Activated B cell treated with CpG ODN at 0.5 μM for 24 hours (primary cell): ENCODE measurements at regions not wholly inside any gene's neighbourhood (a gene's known extent, or its start where the extent isn't known, plus 50 kb on each side); places are given as distances from the start of the nearest gene placed in this dataset.

Source experiments
- ATAC-seq: fragments of 200-7000 bp; cut with Tn5 transposase; one replicate; pipeline ENCODE4 v1.10.0; 2021; ENCODE audit warnings: low read depth, mild to moderate bottlenecking, moderate library complexity
- CTCF ChIA-PET: fragments of 350-600 bp; sonication (Branson Sonifier 250); formaldehyde crosslinking; loops from one replicate; lab custom pipeline; 2021; ENCODE audit warnings: antibody characterized with exemption; lab: Charles Lee
- POLR2A ChIA-PET: fragments of 350-600 bp; sonication (Branson Sonifier 250); formaldehyde crosslinking; loops from one replicate; lab custom pipeline; 2021; ENCODE audit warnings: antibody characterized with exemption; lab: Charles Lee
- DNase-seq: peaks from one replicate; pipeline ENCODE4 v3.0.0; 2022
- H3K27ac Mint-ChIP-seq: one replicate; pipeline ENCODE4 v1.8.0; 2020; ENCODE audit warnings: mixed read lengths
- H3K27me3 Mint-ChIP-seq: one replicate; pipeline ENCODE4 v1.8.0; 2021; ENCODE audit warnings: mixed read lengths
- H3K36me3 Mint-ChIP-seq: one replicate; pipeline ENCODE4 v1.8.0; 2021; ENCODE audit warnings: low read depth, mixed read lengths
- H3K4me1 Mint-ChIP-seq: one replicate; pipeline ENCODE4 v1.8.0; 2021; ENCODE audit warnings: mixed read lengths
- H3K4me3 Mint-ChIP-seq: one replicate; pipeline ENCODE4 v1.8.0; 2020; ENCODE audit warnings: mild to moderate bottlenecking, mixed read lengths
- H3K9me3 Mint-ChIP-seq: one replicate; pipeline ENCODE4 v1.8.0; 2020; ENCODE audit warnings: mixed read lengths
- CTCF ChIP-seq: fragments of 200-600 bp; IDR thresholded peaks from one replicate; pipeline ENCODE4 v1.8.0; 2022; ENCODE audit warnings: antibody characterized with exemption, mild to moderate bottlenecking
- intact Hi-C: fragments of 100-400 bp; cut with micrococcal nuclease; formaldehyde crosslinking; loops from one replicate; pipeline ENCODE4 v1.15.1; 2024

- no peak overlapping the region for H3K4me3 Mint-ChIP-seq
- no peak for DNase-seq
- no peak for TF ChIP-seq CTCF
Observed at GRCh38 chr18:39607034-39607433, 2041.4 kb upstream of the CELF4 start.

GRCh38 chr18:39604836-39605235 lies 2039.2 kb upstream of the CELF4 start:
- H3K27me3 Mint-ChIP-seq = no peaks in the 10 kb centered on the region
- ATAC-seq (no peak), DNase-seq (no peak)
- H3K9me3 Mint-ChIP-seq = peaks cover 2% of the 10 kb centered on the region
- H3K36me3 Mint-ChIP-seq = no peaks in the 10 kb centered on the region
- H3K27ac Mint-ChIP-seq = no peak overlapping the region
- no peaks in the 10 kb centered on the region for H3K4me1 Mint-ChIP-seq
- no peak overlapping the region for H3K4me3 Mint-ChIP-seq
- TF ChIP-seq CTCF = no peak
- CTCF ChIA-PET = no interaction called here
- POLR2A ChIA-PET = no interaction called here
- intact Hi-C loops = no loop called here

More at GRCh38 chr18:39607034-39607433, 2041.4 kb upstream of the CELF4 start:
- no peaks in the 10 kb centered on the region for H3K27me3 Mint-ChIP-seq
- no peaks in the 10 kb centered on the region for H3K4me1 Mint-ChIP-seq
- H3K27ac Mint-ChIP-seq = no peak overlapping the region
- ChIA-PET CTCF (no interaction called here), POLR2A (no interaction called here)
- H3K9me3 Mint-ChIP-seq = peaks cover 4% of the 10 kb centered on the region
- H3K36me3 Mint-ChIP-seq = no peaks in the 10 kb centered on the region
- ATAC-seq = no peak
- intact Hi-C loops = no loop called here

- DNase-seq = no peak
Observed at GRCh38 chr18:39602131-39602530, 2036.5 kb upstream of the CELF4 start.

GRCh38 chr18:39600894-39601293 lies 2035.3 kb upstream of the CELF4 start:
- CTCF ChIA-PET = no interaction called here
- Mint-ChIP-seq H3K27me3 (no peaks in the 10 kb centered on the region), H3K36me3 (no peaks in the 10 kb centered on the region), H3K9me3 (peaks cover 1% of the 10 kb centered on the region), H3K4me3 (no peak overlapping the region), H3K4me1 (no peaks in the 10 kb centered on the region), H3K27ac (no peak overlapping the region)
- POLR2A ChIA-PET = no interaction called here
- TF ChIP-seq CTCF = no peak
- ATAC-seq (no peak), DNase-seq (no peak)
- intact Hi-C loops = no loop called here

More at GRCh38 chr18:39602131-39602530, 2036.5 kb upstream of the CELF4 start:
- no peaks in the 10 kb centered on the region for H3K4me1 Mint-ChIP-seq
- ATAC-seq = no peak
- ChIA-PET POLR2A (no interaction called here), CTCF (no interaction called here)
- H3K36me3 Mint-ChIP-seq = no peaks in the 10 kb centered on the region
- intact Hi-C loops = no loop called here
- no peak overlapping the region for H3K4me3 Mint-ChIP-seq
- TF ChIP-seq CTCF = no peak
- no peaks in the 10 kb centered on the region for H3K27me3 Mint-ChIP-seq
- H3K27ac Mint-ChIP-seq = no peak overlapping the region
- no peaks in the 10 kb centered on the region for H3K9me3 Mint-ChIP-seq

- TF ChIP-seq CTCF = no peak
- ATAC-seq (no peak), DNase-seq (no peak)
- POLR2A ChIA-PET = no interaction called here
- H3K4me1 Mint-ChIP-seq = no peaks in the 10 kb centered on the region
- H3K9me3 Mint-ChIP-seq = peaks cover 1% of the 10 kb centered on the region
- no peak overlapping the region for H3K4me3 Mint-ChIP-seq
- H3K36me3 Mint-ChIP-seq = no peaks in the 10 kb centered on the region
- H3K27ac Mint-ChIP-seq = no peak overlapping the region
- no peaks in the 10 kb centered on the region for H3K27me3 Mint-ChIP-seq
- intact Hi-C loops = no loop called here
- CTCF ChIA-PET = no interaction called here
Observed at GRCh38 chr18:39599251-39599650, 2033.7 kb upstream of the CELF4 start.
